CD14-positive monocyte (primary cell): ENCODE measurements at regions not wholly inside any gene's neighbourhood (a gene's known extent, or its start where the extent isn't known, plus 50 kb on each side); places are given as distances from the start of the nearest gene placed in this dataset.

ENCODE experiments used
- DNase-seq, 3 donors: peaks; one replicate each; pipeline ENCODE4 v3.0.0-alpha.2; 2011 to 2022
- H2AFZ ChIP-seq: 2 replicates; pipeline ENCODE4 v1.6.0; 2012; ENCODE audit warnings: mild to moderate bottlenecking, low read depth, low read length, inconsistent platforms; ENCODE audit not compliant: insufficient read depth, poor library complexity, severe bottlenecking
- H3K27ac ChIP-seq, 2 donors: 1 replicate in 1 of 2; 2 replicates in 1 of 2; pipeline ENCODE4 v1.5.1; 2012 to 2013; ENCODE audit warnings: low read length in 2 of 2, control low read depth in 1 of 2, inconsistent platforms in 1 of 2, low read depth in 1 of 2, mild to moderate bottlenecking in 1 of 2
- H3K27me3 ChIP-seq, 2 donors: one replicate each; pipeline versions ENCODE4 v1.6.0 to v1.6.1; 2011 to 2013; ENCODE audit warnings: low read length in 2 of 2; ENCODE audit not compliant: control insufficient read depth in 2 of 2, insufficient read depth in 2 of 2
- H3K36me3 ChIP-seq, 2 donors: replicated peaks in 1 of 2; 1 replicate in 1 of 2; 2 replicates in 1 of 2; pipeline versions ENCODE4 v1.5.1 to v1.6.1; 2012 to 2013; ENCODE audit warnings: low read length in 2 of 2, control low read depth in 1 of 2, inconsistent platforms in 1 of 2, mild to moderate bottlenecking in 1 of 2; ENCODE audit not compliant: insufficient read depth in 2 of 2, control insufficient read depth in 1 of 2
- H3K4me1 ChIP-seq, 2 donors: 1 replicate in 1 of 2; 2 replicates in 1 of 2; pipeline versions ENCODE4 v1.5.1 to v1.6.1; 2012 to 2013; ENCODE audit warnings: low read length in 2 of 2, control low read depth in 1 of 2, inconsistent platforms in 1 of 2, mild to moderate bottlenecking in 1 of 2, moderate library complexity in 1 of 2; ENCODE audit not compliant: insufficient read depth in 2 of 2, control insufficient read depth in 1 of 2
- H3K4me2 ChIP-seq: replicated peaks from 2 replicates; pipeline ENCODE3; 2012; ENCODE audit warnings: low read length, moderate library complexity, mild to moderate bottlenecking; ENCODE audit not compliant: poor library complexity, severe bottlenecking; ENCODE audit errors: extremely low read depth
- H3K4me3 ChIP-seq, 3 experiments: fragments of 200-600 bp in 1 of 3; sonication (generic) in 1 of 3; replicated peaks in 1 of 3; 1 replicate in 2 of 3; 2 replicates in 1 of 3; pipeline ENCODE4 v1.5.1; 2011 to 2013; ENCODE audit warnings: low read length in 3 of 3, mild to moderate bottlenecking in 3 of 3, control low read depth in 2 of 3, low read depth in 2 of 3, inconsistent platforms in 1 of 3, moderate library complexity in 1 of 3
- H3K79me2 ChIP-seq: 2 replicates; pipeline ENCODE4 v1.6.0; 2012; ENCODE audit warnings: mild to moderate bottlenecking, control low read depth, inconsistent platforms, low read length, moderate library complexity; ENCODE audit not compliant: insufficient read depth
- H3K9ac ChIP-seq: 2 replicates; pipeline ENCODE4 v1.6.0; 2017; ENCODE audit warnings: low read length, mild to moderate bottlenecking; ENCODE audit not compliant: insufficient read depth, poor library complexity, severe bottlenecking
- H3K9me3 ChIP-seq, 2 donors: replicated peaks in 1 of 2; 1 replicate in 1 of 2; 2 replicates in 1 of 2; pipeline versions ENCODE4 v1.5.1 to v1.6.1; 2012 to 2013; ENCODE audit warnings: low read length in 2 of 2, control low read depth in 1 of 2; ENCODE audit not compliant: control insufficient read depth in 1 of 2, insufficient read depth in 1 of 2
- H4K20me1 ChIP-seq: 2 replicates; pipeline ENCODE4 v1.6.0; 2012; ENCODE audit warnings: mild to moderate bottlenecking, low read length, control low read depth, moderate library complexity; ENCODE audit not compliant: insufficient read depth
- H3K27ac Mint-ChIP-seq, 7 donors: one replicate each; pipeline ENCODE4 v1.8.0; 2020; ENCODE audit warnings: mild to moderate bottlenecking in 7 of 7, mixed read lengths in 7 of 7, moderate library complexity in 6 of 7, inconsistent platforms in 2 of 7
- H3K27me3 Mint-ChIP-seq, 3 donors: one replicate each; pipeline ENCODE4 v1.8.0; 2021 to 2022; ENCODE audit warnings: low read depth in 3 of 3, mild to moderate bottlenecking in 3 of 3, mixed read lengths in 3 of 3, moderate library complexity in 3 of 3, inconsistent platforms in 1 of 3
- H3K36me3 Mint-ChIP-seq, 2 donors: one replicate each; pipeline ENCODE4 v1.8.0; 2020; ENCODE audit warnings: mixed read lengths in 2 of 2, inconsistent platforms in 1 of 2, mild to moderate bottlenecking in 1 of 2
- H3K4me1 Mint-ChIP-seq: one replicate; pipeline ENCODE4 v1.8.0; 2020; ENCODE audit warnings: mild to moderate bottlenecking, mixed read lengths
- H3K4me3 Mint-ChIP-seq, 2 donors: one replicate each; pipeline ENCODE4 v1.8.0; 2020; ENCODE audit warnings: mild to moderate bottlenecking in 2 of 2, mixed read lengths in 2 of 2, moderate library complexity in 1 of 2
- H3K9me3 Mint-ChIP-seq, 7 donors: one replicate each; pipeline ENCODE4 v1.8.0; 2020 to 2022; ENCODE audit warnings: mixed read lengths in 7 of 7, mild to moderate bottlenecking in 6 of 7, moderate library complexity in 6 of 7, inconsistent platforms in 2 of 7
- CTCF ChIP-seq: fragments of 200-600 bp; IDR thresholded peaks from one replicate; pipeline ENCODE4 v1.8.0; 2022; ENCODE audit warnings: antibody characterized with exemption, mild to moderate bottlenecking
- WGBS: methylation state at CpG from one replicate; pipeline ENCODE4 v1.1.5; 2013; ENCODE audit warnings: missing lambda C conversion rate; ENCODE audit not compliant: insufficient coverage; 5-methylcytosine and 5-hydroxymethylcytosine counted together
- intact Hi-C, 2 donors: fragments of 100-400 bp; cut with micrococcal nuclease; formaldehyde crosslinking; loops; one replicate each; pipeline versions ENCODE4 v1.15.0 to v1.15.1; 2023

GRCh38 chr6:78347191-78347916 is 520.0 kb upstream of the IRAK1BP1 start:
- Histone ChIP-seq H3K36me3 (no peaks in the 10 kb centered on the region), H3K4me2 (no peak overlapping the region), H3K27me3 (no peaks in the 10 kb centered on the region), H3K4me3 (no peak overlapping the region), H3K79me2 (no peaks in the 10 kb centered on the region), H3K9me3 (no peaks in the 10 kb centered on the region), H3K9ac (no peak overlapping the region), H3K27ac (no peak overlapping the region), H4K20me1 (no peaks in the 10 kb centered on the region), H3K4me1 (no peaks in the 10 kb centered on the region), H2AFZ (no peak overlapping the region)
- TF ChIP-seq CTCF, result no peak
- Mint-ChIP-seq H3K36me3 (no peaks in the 10 kb centered on the region), H3K4me1 (no peaks in the 10 kb centered on the region), H3K27me3 (no peaks in the 10 kb centered on the region), H3K9me3 (peaks cover 0 to 4% (median 0%) of the 10 kb centered on the region in 7 donors), H3K4me3 (no peak overlapping the region), H3K27ac (no peak overlapping the region)
- WGBS, result no CpG with 5 or more reads among the region's 3 CpGs
- intact Hi-C loops, result no loop called here
- DNase-seq, result no peak

GRCh38 chr6:78353040-78353439 is 514.3 kb upstream of the IRAK1BP1 start:
- Histone ChIP-seq H4K20me1 (no peaks in the 10 kb centered on the region), H3K79me2 (no peaks in the 10 kb centered on the region), H3K9me3 (peaks cover 0 to 4% of the 10 kb centered on the region in 2 donors), H3K27ac (no peak overlapping the region), H2AFZ (no peak overlapping the region), H3K27me3 (no peaks in the 10 kb centered on the region), H3K4me2 (no peak overlapping the region), H3K4me3 (no peak overlapping the region), H3K36me3 (no peaks in the 10 kb centered on the region), H3K4me1 (no peaks in the 10 kb centered on the region), H3K9ac (no peak overlapping the region)
- WGBS, result no CpG with 5 or more reads among the region's 1 CpG
- no peaks in the 10 kb centered on the region for H3K4me1 Mint-ChIP-seq
- intact Hi-C loops, result no loop called here
- no peaks in the 10 kb centered on the region for H3K36me3 Mint-ChIP-seq
- no peak overlapping the region for H3K4me3 Mint-ChIP-seq
- no peaks in the 10 kb centered on the region for H3K27me3 Mint-ChIP-seq
- no peak for DNase-seq
- TF ChIP-seq CTCF, result no peak
- H3K9me3 Mint-ChIP-seq, result peaks cover 0 to 17% (median 4%) of the 10 kb centered on the region in 7 donors
- no peak overlapping the region for H3K27ac Mint-ChIP-seq
